NCI-H1105 treated with DMSO at 0.1 percent for 48 hours (cell line): ENCODE measurements at regions not wholly inside any gene's neighbourhood (a gene's known extent, or its start where the extent isn't known, plus 50 kb on each side); places are given as distances from the start of the nearest gene placed in this dataset.

Experiments
- DNase-seq: peaks from one replicate; lab custom pipeline; 2025; lab: John Stamatoyannopoulos, UW

DNA sequence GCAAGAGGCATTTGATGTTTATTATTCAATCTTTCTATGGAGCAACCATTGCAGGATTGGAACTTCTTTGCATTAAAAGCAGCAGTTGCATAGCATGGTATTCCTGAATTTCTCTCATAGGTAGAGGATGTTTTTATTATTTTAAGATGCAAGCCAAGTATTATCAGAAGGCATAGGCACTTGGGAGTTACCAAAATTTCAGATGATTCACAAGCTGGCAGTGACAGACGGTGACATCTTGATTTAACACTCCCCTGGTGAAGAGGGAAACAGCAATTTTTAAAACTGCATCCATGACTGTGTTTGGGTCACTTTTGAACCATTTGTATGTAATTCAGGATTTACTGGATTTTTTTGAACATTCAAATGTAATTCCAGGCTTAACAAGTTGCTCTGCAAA is 654.3 kb downstream of the SLC4A3 start:
- DNase-seq, result no peak

DNA sequence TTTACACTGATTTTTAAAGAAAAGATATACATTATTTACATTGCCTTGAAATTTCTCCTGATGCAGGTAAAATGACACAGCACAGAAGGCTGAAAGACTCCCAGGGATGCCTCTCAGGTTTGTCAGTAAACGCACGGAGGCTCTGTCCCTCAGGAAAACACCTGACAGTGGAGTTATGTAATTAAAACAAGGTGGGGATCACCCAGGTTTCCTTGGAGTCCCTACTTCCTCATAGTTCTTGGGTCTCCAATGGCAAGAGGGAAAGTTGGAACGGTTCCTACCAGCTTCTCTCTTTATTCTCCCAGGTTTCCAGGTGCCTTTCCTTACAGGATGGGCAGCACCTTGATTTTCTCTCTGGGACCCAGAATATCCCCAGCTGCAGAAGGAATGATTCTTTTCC is 654.8 kb downstream of the SLC4A3 start:
- DNase-seq, result no peak

DNA sequence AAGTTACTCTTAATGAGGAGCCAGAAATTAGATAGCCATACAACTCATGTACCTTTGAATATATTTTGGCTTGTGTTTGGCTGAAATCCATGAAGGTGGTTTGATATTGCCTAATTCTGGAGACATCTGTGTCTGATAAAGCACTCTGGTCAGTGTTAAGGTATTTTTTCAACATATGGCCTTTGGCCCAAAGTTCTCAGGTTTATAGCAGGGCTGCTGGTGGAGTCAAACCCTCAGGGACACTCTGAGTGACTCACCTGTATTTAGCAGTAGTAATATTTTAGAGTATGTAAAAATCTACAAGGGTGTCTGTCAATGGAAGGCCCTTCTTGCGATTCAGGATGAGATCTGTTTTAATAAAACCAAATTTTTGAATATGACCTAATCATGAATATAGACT is 666.5 kb downstream of the SLC4A3 start:
- DNase-seq, result no peak

DNA sequence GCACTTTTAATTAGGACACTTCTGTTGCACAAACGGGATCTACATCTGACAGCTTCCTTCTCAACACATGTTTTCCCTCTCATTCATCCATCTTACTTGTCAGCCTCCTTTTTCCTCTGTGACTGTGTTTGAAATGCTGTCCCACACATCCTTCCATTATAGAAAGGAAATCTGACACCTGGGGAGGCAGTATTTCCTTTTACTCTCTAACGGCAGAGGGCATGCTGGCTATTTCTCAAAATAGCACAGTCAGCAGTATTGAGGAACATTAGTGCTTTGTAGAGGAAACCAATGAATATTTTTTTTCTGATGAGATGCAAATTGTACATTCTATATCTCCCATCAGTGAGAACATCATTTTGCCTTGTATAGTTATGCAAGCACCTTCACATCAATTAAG is 668.7 kb downstream of the SLC4A3 start:
- DNase-seq, result no peak

DNA sequence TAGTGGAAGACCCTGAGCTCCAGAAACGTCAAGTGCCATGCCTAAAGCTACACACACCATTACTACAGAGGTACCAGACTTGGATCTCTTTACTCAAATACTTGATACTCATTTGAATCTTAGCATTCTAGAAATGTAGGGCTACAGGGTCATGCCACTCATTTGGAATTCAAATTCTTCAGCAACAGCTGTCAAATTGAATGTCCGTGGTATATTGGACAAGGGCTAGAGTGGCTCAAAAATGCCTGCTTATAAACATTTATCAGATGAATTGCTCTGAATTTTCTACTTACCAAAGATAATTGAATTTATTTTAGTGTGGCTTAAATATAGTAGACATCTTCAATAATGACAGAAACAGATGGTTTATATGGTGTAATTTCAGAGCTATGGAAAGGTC is 669.7 kb downstream of the SLC4A3 start:
- DNase-seq, result no peak

DNA sequence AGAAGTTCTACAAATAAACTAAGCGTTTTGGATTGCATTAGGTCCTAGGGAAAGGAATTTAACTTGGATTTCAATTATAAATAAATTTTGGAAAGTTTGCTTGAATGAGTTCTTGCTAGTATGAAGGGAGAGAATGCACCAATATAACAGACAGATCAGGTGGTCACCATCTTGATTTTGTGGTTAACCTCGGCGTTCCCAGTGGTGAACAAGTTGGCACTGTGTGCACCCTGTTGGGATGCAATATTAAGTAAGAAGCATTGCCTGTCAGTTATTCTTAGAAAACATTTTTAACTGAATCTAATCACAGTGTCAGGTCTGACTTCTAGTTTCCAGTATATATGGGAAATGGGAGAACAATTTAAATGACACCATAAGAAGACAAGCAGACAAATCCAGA is 673.4 kb downstream of the SLC4A3 start:
- DNase-seq, result no peak

DNA sequence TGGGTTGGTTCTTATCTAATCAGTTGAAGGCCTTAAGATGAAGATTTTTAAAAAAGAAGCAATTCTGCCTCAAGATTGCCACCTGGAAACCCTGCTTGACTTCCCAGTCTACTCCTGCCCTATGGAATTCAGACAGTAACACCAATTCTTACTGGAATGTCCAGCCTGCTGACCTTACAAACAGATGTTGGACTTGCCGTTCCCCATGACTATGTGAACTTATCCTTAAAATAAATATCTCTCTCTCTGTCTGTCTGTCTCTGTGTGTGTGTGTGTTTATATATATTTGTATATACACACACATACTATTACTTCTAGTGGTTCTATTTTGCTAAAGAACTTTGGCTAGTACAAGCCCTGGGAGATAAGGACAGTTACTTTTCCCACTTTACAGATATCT is 675.3 kb downstream of the SLC4A3 start:
- no peak for DNase-seq

DNA sequence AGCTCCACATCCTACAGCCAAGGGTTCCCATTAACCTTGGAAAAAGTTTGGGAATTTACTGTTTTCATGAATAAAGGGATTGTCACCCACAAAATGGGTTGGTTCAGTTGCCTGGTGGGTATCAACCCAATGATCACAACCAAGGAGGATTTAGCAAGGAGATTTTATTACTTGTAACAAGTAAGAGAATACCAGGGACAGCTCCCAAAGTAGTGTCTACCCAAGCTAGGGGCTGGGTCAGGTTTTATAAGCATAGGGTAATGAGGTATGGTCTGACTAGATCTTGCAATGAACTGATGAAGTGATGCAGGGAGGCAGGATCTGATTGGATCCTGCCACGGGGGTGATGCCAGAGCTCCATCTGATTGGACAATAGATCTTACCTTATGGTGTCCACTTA is 681.8 kb downstream of the SLC4A3 start:
- no peak for DNase-seq

DNA sequence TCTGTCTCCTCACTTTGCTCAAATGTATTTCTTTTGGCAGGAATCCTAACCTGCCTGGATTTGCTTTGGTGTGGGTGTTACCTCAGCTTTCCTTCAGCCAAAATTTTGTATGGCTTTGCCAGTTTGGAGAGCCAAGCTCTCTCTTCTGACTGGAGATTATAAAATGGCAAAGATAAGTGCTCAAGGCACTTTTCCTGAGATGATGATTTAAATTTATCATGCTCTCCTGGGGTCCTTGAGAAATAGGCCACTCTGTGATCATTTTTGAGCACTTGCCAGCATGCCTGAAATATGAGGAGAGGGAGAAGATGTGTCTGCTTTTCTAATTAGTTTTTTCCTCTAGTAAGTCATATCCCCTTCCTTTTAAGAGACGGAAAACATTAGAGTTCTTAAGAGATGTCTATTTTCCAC is 683.0 kb downstream of the SLC4A3 start:
- peak; percentile 34 for DNase-seq

DNA sequence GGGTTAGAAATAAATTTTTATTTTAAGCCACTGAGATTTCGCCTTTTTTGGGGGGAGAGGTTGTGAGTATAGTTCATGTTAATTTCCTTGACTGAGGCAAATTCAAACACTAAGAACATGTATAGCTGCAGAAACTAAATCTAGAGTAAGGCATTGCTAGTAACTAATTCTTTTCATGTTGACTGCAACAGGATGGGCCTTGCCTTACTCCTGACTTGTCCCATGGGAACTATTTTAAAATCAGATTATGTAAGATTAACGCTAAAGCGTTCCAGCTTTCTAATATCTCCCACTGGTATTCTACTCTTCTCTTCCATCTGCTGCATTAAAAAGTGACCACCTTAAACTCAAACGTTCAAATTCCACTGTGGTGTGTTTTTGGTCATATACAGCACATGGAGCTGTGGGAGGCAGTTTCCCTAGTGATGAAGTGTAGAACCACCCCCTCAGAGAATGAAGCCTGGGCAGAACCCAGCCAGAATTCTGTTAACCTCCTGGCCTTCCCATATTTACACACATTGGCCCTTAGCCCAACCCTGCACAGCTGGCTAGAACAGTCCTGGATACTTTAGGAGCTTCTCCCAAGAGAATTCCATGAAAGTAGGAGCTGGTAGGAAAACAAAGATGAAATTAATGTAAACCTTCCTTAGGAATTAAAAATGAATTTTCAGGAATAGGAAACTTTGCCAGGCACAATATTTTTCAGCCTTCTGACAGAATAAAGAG is 687.8 kb downstream of the SLC4A3 start:
- DNase-seq, result no peak

DNA sequence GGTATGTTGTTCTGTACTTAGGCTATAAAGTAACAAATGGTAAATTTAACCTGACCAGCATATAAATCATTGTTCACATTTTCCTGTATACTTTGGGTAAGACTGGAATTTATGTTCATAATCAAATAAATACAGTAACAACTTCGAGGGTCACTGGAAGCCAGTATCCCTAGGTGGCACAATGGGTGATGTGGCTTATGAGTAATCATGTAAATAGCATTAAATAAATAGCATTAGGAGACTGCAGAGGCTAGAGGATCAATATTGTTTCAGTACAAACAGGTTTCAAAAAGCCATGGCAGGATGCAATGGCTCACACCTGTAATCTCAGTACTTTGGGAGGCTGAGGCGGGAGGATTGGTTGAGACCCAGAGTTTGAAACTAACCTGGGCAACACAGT is 690.6 kb downstream of the SLC4A3 start:
- no peak for DNase-seq

DNA sequence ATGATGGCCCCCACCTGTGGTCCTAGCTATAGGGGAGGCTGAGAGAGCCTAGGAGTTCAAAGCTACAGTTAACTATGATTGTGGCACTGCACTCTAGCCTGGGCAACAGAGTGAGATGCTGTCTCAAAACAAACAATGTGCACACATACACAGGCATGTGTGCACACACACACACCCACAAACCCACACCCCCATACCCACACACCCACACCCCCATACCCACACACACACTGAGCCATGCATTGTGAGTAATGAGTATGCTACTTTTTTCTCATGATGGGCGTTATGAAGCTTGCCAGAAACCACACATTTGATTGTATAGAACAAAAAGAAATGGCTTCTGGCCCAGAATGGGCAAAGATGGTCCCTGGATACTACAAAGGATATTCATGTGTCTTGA is 691.1 kb downstream of the SLC4A3 start:
- DNase-seq, result no peak

DNA sequence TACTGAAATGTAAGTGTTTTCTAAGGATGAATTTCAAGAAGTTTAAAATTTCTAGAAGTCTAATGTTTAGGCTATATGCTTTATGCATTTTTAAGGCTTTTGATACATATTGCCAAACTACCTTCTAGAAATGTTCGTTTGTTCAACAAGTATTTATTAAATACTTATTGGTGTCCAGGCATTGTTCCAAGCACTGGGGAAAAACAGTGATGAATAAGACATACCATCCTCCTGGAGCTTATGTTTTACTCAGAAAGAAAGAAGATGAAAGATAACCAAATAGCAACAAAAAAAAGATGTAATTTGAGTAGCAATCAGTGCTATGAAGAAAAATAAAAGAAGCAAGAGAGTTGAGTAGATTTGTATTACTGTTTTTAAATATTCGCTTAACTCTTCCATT is 692.9 kb downstream of the SLC4A3 start:
- peak; percentile 37 for DNase-seq

DNA sequence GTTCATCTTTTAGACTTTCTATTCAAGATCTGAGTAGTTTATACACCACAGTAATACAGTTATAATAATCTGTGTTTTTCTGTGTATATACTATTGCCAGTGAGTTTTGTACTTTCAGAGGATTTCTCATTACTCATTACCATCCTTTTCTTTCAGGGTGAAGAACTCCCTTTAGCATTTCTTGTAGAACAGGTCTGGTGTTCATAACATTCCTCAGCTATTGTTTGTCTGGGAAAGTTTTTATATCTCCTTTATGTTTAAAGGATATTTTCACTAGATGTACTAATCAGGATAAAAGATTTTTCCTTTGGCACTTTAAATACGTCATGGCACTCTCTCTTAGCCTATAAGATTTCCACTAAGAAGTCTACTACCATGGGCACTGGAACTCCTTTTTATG is 705.5 kb downstream of the SLC4A3 start:
- no peak for DNase-seq

DNA sequence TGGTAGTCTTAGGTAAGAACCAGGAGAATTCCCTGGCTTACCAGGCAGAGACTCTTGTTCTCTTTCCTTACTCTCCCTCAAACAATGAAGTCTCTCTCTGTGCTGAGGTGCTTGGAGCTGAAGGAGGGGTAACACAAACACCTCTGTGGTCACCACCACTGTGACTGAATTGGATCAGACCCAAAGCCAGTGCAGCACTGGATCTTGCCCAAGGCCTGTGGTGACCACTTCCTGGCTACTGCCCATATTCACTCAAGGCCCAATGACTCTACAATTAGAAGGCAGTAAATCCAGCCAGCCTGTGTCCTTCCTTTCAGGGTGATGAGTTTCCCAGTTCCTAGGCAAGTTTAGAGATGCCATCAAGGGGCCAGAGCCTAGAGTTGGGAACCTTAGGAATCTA is 706.8 kb downstream of the SLC4A3 start:
- no peak for DNase-seq

DNA sequence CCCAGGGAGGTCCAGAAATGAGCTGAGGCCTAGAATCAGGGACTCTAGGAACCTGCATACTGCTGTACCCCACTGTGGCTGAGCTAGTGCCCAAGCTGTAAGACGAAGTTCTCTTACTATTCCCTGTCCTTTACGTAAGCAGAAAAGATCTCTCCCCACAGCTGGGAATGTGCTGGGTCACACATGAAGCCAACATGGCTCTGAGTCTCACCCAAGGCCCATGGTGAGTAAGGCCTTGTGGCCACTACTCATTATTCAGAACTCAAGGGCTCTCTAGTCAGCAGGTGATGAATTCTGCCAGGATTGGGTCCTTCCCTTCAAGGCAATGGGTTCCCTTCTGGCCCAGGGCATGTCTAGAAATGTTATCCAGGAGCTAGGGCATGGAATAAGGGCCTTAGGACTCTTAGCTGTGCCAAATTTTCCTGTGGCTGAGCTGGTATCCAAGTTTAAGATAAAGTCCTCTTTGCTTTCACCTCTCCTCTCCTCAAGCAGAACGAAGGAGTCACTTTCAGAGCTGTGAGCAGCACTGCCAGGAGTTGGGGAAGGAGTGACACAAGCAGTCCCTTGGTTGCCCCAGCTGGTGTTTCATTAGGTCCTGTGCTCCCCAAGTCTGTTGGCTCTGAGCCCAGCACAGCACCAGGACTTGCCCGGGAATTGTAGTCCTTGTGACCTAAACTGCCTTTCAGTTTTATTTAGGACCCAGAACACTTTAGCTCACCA is 707.6 kb downstream of the SLC4A3 start:
- no peak for DNase-seq

DNA sequence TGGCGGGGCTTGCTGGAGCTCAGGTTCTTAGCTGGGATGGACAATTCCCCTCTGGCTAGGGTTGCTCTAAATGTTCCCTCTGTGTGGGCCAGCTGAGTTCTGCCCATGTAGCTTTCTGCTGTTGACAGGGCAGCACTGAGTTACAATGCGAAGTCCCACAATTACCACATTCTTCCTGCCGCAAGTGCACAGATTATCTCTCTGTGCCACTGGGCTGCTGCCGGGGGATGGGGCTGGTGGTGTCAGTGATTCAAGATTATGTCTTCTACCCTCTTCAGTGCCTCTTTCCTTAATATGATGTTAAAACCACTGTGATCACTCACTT is 708.1 kb downstream of the SLC4A3 start:
- no peak for DNase-seq

DNA sequence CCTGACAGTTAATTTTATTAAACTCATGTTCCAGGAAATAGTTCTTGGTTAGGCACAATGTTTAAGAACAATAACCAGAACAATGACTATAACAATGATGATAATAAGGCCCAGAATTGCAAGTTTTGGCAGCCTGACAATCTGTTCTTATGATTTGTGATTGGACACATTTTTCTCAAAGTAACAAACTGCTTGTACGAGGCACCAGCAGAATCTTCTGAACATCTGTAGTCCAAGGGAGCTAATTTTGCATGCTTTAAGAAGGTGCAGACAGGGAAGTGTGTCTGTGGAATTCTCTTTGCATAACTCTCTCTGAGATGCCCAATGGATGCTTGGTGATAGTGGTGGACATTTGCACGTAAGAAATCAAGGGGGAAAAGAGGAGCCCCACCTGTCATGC is 709.3 kb downstream of the SLC4A3 start:
- DNase-seq, result no peak

DNA sequence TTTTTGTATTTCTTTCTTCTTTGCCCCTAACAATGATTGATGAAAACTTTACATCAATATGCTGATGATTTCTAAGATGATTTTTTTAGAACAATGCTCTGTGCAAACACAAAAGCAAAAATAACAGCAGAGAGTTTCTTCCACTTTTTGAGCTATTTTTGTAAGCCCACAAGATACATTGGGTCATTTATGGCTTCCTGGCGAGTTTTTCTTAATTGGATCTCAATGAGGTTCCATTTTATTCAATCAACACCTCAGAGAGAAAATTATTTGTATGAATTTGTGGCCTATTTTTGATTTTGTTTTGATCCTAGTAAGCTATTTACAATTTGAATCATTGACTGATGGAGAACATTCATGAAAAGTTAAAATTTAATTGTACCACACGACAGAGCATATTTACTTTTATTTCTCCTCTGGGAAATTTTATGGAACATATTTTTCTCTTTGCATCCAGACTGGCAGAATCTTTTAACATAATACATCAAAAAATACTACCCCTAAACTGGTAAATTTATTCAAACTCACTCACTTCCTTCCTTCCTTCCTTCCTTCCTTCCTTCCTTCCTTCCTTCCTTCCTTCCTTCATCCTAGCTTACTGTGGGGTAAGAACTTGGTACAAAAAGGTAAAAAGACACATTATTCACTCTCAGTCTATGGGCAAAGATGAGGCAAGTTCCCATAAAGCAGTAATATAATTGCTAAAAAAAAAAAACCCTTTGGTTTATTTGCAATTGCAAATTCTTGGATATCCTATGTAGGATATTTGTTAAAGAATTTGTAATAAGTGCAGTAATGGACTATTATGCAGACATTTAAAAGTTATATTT is 710.4 kb downstream of the SLC4A3 start:
- DNase-seq, result no peak

DNA sequence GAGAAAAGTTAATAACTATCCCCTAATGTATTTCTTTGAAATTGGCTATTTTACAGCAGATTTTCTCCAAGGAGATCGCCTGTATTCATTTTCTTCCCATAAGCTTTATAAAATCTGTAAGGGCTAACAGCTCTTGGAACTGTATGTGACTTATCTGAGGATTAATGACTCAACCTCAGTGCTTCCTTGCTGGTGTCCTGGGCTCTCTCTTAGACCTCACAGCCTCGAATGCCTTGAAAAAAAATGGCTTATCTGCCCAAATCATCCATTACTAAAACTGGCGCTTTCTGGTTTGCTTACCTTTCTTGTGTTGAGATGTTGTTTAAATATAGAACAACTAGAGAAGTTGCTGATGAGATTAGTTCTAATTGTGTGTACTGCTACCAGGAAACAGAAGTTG is 713.6 kb downstream of the SLC4A3 start:
- no peak for DNase-seq

DNA sequence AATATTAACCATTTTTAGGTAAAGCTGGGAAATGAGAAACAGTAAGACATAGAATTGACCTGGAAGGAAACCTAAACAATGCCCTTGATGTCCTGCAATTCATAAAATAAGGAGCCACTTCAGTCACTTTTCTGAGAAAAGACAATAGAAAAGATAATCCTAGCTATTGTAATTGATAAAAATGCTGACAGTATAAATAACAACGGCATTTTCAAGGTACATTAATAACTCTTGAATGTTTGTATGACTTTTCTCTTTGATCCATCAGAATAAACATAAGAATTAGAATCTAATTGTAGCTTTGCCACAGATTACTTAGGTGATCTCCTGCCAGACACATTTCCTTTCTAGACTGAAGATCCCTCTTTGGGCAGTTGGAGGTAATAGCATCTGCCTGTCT is 719.5 kb downstream of the SLC4A3 start:
- DNase-seq, result no peak

DNA sequence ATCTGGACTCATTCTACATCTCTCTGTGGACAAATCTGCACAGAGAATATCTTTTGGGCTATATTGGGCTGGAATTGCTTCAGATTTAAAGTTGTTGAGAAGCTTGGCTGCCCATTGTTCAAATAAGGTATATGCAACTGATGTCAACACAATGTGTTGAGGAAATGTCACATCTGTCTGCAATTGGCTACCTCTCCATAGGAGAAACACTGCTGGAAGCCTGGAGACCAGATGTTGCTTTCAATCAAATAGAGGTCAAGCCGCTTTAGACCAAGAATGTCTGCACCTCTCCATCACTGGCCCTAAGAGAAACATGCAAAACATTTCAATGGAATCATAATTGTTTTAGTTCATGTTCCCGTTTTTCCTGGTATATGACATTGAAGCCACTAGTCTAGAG is 720.2 kb downstream of the SLC4A3 start:
- DNase-seq, result no peak

DNA sequence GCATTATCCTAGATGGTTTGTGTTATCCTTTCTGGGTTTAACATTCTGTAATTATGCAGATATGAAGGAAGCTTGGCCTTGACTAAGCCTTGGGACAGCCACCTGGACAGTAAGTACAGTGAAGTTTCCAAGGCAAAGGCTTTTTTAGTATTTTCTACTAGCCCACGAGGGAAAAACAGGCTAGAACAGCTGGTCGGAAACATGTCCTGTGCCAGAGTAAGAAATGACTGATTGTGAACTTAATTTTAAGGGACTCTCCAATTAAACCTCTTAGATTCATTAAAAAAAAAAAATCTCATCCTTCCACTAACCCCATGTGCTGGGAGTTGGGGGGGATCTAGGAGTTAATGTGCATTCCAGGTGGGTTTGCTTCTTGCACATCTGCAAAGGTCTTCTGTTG is 720.8 kb downstream of the SLC4A3 start:
- no peak for DNase-seq
